K562 (cell line): ENCODE measurements at regions not wholly inside any gene's neighbourhood (a gene's known extent, or its start where the extent isn't known, plus 50 kb on each side); places are given as distances from the start of the nearest gene placed in this dataset.
A peak's percentile ranks its signal among the peaks of the same experiment; 100 is the strongest.

Experiments
- CHD1 ChIP-seq: fragments of 200-600 bp; sonication (generic); IDR thresholded peaks from one replicate; pipeline ENCODE4 v1.6.1; 2012; ENCODE audit warnings: mild to moderate bottlenecking, moderate library complexity, low read length, inconsistent platforms
- GTF2F1 ChIP-seq: IDR thresholded peaks from 2 replicates; pipeline ENCODE4 v1.6.1; 2011; ENCODE audit warnings: low read depth, low read length, improper control_type of control experiment
- HDAC8 ChIP-seq: fragments of 450-650 bp; IDR thresholded peaks from 2 replicates; pipeline ENCODE4 v1.6.1; 2016; ENCODE audit warnings: mild to moderate bottlenecking, missing genetic modification characterization, moderate library complexity, missing compliant biosample characterization
- KDM5B ChIP-seq: fragments of 200-600 bp; sonication (generic); IDR thresholded peaks from 2 replicates; pipeline ENCODE4 v1.6.1; 2012; ENCODE audit warnings: low read depth, mild to moderate bottlenecking, moderate library complexity, low read length, control low read depth, inconsistent platforms; ENCODE audit not compliant: insufficient replicate concordance
- MXI1 ChIP-seq: IDR thresholded peaks from 2 replicates; pipeline ENCODE4 v1.6.1; 2011; ENCODE audit warnings: low read depth, mild to moderate bottlenecking, improper control_type of control experiment, low read length
- RHOXF2B ChIP-seq: fragments of 250-450 bp; sonication (Bioruptor Pico); conservative IDR thresholded peaks from 2 replicates; pipeline ENCODE4 v1.5.1; 2021
- SMAD4 ChIP-seq: fragments of 250-450 bp; sonication (Bioruptor Pico); conservative IDR thresholded peaks from 2 replicates; pipeline ENCODE4 v1.8.0; 2021; ENCODE audit warnings: inconsistent platforms, mild to moderate bottlenecking, moderate library complexity
- ZNF134 ChIP-seq: fragments of 250-450 bp; sonication (Bioruptor Pico); conservative IDR thresholded peaks from 2 replicates; pipeline ENCODE4 v1.4.0; 2020
- TF ChIP-seq, protein P1 (sequence below): fragments of 250-450 bp; sonication (Bioruptor Pico); IDR thresholded peaks from 2 replicates; pipeline ENCODE4 v1.4.0; 2020; ENCODE audit warnings: mild to moderate bottlenecking, moderate library complexity
- TF ChIP-seq, protein P2 (sequence below), 2 experiments: fragments of 450-650 bp in 1 of 2; sonication (generic) in 1 of 2; formaldehyde crosslinking; conservative IDR thresholded peaks; 2 replicates each; pipeline versions ENCODE4 v1.4.0 to v1.8.1; 2020 to 2022; ENCODE audit warnings: mild to moderate bottlenecking in 1 of 2, missing genetic modification reagents in 1 of 2
- TF ChIP-seq, protein P3 (sequence below): sonication (generic); formaldehyde crosslinking; IDR thresholded peaks from 2 replicates; pipeline ENCODE4 v1.8.0; 2022; ENCODE audit warnings: missing genetic modification reagents, mild to moderate bottlenecking, borderline replicate concordance
- TF ChIP-seq, protein P4 (sequence below): fragments of 200-400 bp; formaldehyde crosslinking; IDR thresholded peaks from 2 replicates; pipeline ENCODE4 v1.6.1; 2017; ENCODE audit warnings: mild to moderate bottlenecking, low read depth, low read length, moderate library complexity
- TF ChIP-seq, protein P5 (sequence below): sonication (generic); formaldehyde crosslinking; IDR thresholded peaks from 2 replicates; pipeline ENCODE4 v1.8.0; 2022; ENCODE audit warnings: mild to moderate bottlenecking, missing genetic modification reagents

DNA sequence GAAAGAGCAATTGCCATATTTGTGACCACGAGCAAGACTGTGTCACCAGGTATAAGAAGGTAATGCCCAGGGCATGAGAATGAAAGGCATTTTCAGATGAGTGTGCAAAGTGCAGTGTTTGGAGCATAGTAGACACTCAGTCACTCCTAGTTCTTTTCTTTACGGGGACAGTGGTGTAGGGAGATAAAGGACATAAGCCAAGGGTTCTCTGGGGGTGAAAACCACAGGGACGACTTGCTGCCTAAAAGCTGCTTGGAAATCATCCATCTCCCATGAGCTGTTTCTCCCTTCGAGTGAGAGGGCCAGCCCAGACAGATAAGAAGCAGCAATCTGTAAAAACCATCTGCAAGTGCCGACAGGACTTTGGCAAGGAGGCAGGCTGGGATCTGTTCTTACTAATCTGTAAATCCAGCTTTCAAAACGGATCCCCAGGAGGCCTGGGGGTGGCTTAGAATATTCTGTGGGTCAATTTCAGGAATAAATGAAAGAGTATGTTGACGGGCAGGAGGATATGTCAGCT lies 221.6 kb downstream of the LPIN1 start (continued):
- TF ChIP-seq, protein P1, sequence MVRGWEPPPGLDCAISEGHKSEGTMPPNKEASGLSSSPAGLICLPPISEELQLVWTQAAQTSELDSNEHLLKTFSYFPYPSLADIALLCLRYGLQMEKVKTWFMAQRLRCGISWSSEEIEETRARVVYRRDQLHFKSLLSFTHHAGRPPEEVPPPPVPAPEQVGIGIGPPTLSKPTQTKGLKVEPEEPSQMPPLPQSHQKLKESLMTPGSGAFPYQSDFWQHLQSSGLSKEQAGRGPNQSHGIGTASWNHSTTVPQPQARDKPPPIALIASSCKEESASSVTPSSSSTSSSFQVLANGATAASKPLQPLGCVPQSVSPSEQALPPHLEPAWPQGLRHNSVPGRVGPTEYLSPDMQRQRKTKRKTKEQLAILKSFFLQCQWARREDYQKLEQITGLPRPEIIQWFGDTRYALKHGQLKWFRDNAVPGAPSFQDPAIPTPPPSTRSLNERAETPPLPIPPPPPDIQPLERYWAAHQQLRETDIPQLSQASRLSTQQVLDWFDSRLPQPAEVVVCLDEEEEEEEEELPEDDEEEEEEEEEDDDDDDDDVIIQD (CRISPR knock-in tag): no peak
- TF ChIP-seq GTF2F1: no peak
- TF ChIP-seq RHOXF2B (CRISPR knock-in tag): no peak
- peak; percentile 63; the same call in 1 of the 2 replicates for TF ChIP-seq ZNF134 (CRISPR knock-in tag)
- TF ChIP-seq, protein P2, sequence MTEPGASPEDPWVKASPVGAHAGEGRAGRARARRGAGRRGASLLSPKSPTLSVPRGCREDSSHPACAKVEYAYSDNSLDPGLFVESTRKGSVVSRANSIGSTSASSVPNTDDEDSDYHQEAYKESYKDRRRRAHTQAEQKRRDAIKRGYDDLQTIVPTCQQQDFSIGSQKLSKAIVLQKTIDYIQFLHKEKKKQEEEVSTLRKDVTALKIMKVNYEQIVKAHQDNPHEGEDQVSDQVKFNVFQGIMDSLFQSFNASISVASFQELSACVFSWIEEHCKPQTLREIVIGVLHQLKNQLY (CRISPR knock-in tag; conservative IDR thresholded peaks at IDR 0.05): no peak
- TF ChIP-seq KDM5B: no peak
- TF ChIP-seq, protein P3, sequence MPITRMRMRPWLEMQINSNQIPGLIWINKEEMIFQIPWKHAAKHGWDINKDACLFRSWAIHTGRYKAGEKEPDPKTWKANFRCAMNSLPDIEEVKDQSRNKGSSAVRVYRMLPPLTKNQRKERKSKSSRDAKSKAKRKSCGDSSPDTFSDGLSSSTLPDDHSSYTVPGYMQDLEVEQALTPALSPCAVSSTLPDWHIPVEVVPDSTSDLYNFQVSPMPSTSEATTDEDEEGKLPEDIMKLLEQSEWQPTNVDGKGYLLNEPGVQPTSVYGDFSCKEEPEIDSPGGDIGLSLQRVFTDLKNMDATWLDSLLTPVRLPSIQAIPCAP (CRISPR knock-in tag): no peak
- peak; percentile 71; the same call in 1 of the 2 replicates for TF ChIP-seq MXI1
- TF ChIP-seq HDAC8 (tag): no peak
- TF ChIP-seq, protein P4, sequence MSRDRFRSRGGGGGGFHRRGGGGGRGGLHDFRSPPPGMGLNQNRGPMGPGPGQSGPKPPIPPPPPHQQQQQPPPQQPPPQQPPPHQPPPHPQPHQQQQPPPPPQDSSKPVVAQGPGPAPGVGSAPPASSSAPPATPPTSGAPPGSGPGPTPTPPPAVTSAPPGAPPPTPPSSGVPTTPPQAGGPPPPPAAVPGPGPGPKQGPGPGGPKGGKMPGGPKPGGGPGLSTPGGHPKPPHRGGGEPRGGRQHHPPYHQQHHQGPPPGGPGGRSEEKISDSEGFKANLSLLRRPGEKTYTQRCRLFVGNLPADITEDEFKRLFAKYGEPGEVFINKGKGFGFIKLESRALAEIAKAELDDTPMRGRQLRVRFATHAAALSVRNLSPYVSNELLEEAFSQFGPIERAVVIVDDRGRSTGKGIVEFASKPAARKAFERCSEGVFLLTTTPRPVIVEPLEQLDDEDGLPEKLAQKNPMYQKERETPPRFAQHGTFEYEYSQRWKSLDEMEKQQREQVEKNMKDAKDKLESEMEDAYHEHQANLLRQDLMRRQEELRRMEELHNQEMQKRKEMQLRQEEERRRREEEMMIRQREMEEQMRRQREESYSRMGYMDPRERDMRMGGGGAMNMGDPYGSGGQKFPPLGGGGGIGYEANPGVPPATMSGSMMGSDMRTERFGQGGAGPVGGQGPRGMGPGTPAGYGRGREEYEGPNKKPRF: no peak
- TF ChIP-seq SMAD4 (CRISPR knock-in tag): peak; percentile 100
- no peak for TF ChIP-seq CHD1
- TF ChIP-seq, protein P5, sequence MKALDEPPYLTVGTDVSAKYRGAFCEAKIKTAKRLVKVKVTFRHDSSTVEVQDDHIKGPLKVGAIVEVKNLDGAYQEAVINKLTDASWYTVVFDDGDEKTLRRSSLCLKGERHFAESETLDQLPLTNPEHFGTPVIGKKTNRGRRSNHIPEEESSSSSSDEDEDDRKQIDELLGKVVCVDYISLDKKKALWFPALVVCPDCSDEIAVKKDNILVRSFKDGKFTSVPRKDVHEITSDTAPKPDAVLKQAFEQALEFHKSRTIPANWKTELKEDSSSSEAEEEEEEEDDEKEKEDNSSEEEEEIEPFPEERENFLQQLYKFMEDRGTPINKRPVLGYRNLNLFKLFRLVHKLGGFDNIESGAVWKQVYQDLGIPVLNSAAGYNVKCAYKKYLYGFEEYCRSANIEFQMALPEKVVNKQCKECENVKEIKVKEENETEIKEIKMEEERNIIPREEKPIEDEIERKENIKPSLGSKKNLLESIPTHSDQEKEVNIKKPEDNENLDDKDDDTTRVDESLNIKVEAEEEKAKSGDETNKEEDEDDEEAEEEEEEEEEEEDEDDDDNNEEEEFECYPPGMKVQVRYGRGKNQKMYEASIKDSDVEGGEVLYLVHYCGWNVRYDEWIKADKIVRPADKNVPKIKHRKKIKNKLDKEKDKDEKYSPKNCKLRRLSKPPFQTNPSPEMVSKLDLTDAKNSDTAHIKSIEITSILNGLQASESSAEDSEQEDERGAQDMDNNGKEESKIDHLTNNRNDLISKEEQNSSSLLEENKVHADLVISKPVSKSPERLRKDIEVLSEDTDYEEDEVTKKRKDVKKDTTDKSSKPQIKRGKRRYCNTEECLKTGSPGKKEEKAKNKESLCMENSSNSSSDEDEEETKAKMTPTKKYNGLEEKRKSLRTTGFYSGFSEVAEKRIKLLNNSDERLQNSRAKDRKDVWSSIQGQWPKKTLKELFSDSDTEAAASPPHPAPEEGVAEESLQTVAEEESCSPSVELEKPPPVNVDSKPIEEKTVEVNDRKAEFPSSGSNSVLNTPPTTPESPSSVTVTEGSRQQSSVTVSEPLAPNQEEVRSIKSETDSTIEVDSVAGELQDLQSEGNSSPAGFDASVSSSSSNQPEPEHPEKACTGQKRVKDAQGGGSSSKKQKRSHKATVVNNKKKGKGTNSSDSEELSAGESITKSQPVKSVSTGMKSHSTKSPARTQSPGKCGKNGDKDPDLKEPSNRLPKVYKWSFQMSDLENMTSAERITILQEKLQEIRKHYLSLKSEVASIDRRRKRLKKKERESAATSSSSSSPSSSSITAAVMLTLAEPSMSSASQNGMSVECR (CRISPR knock-in tag): no peak
